Activated CD8-positive, alpha-beta T cell treated with anti-CD3 and anti-CD28 coated beads, Interleukin-2, amount 10 ng/mL, durations not matched to agents 7 days and 5 days (primary cell): ENCODE measurements at regions not wholly inside any gene's neighbourhood (a gene's known extent, or its start where the extent isn't known, plus 50 kb on each side); places are given as distances from the start of the nearest gene placed in this dataset.
"Not testable (repeated sequence)": the region's sequence is repeated elsewhere in the genome, so short reads cannot be mapped to it uniquely, and the experiment has no call there.

ENCODE experiments used
- ATAC-seq: fragments of 150-1000 bp; cut with Tn5 transposase; one replicate; pipeline ENCODE4 v1.10.0; 2021; ENCODE audit warnings: moderate library complexity
- CTCF ChIA-PET: fragments of 350-600 bp; sonication (Branson Sonifier 250); formaldehyde crosslinking; loops from one replicate; lab custom pipeline; 2021; ENCODE audit warnings: antibody characterized with exemption; lab: Charles Lee
- POLR2A ChIA-PET: fragments of 350-600 bp; sonication (Branson Sonifier 250); formaldehyde crosslinking; loops from one replicate; lab custom pipeline; 2021; ENCODE audit warnings: antibody characterized with exemption; lab: Charles Lee
- DNase-seq: peaks from one replicate; pipeline ENCODE4 v3.0.0-alpha.2; 2020
- H3K27ac Mint-ChIP-seq: one replicate; pipeline ENCODE4 v1.8.0; 2021; ENCODE audit warnings: mild to moderate bottlenecking, mixed read lengths
- H3K27me3 Mint-ChIP-seq: one replicate; pipeline ENCODE4 v1.8.0; 2021; ENCODE audit warnings: low read depth, mixed read lengths
- H3K36me3 Mint-ChIP-seq: one replicate; pipeline ENCODE4 v1.8.0; 2021; ENCODE audit warnings: low read depth, mixed read lengths
- H3K4me1 Mint-ChIP-seq: one replicate; pipeline ENCODE4 v1.8.0; 2021; ENCODE audit warnings: low read depth, mixed read lengths
- H3K4me3 Mint-ChIP-seq: one replicate; pipeline ENCODE4 v1.8.0; 2021; ENCODE audit warnings: mild to moderate bottlenecking, mixed read lengths
- H3K9me3 Mint-ChIP-seq: one replicate; pipeline ENCODE4 v1.8.0; 2022; ENCODE audit warnings: mixed read lengths; ENCODE audit not compliant: insufficient read depth

GRCh38 chrX:111041018-111041462, 55.0 kb upstream of the PAK3 start:
- DNase-seq = no peak

DNA sequence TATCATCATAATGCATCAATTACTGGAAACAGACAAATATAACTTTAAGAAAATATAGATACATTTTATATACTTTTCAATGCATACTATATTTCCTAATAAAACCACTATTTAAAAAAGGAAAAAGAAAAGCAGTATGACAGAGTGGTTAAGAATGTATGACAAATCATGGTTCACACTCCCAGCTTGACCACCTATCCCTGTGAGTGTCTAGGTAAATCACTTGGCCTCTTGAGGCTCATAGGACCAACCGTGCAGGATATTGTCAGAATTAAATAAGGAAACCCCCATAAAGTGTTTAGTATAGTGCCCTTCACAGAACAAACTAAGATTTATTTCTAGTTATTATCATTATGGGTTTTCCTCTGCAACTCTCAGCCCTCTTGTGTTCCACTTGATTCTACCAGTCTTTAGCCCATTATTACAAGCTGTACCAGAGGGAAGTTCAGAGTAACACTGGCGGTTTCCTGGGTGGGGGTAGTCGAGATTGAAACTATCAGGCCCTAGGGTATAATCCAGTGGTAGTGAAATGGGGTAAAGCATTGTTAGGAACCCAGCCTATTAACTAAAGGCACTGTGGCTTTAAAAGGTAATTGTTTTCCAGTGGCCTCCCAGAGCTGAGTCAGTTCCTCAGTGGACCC, 55.5 kb upstream of the PAK3 start:
- Mint-ChIP-seq H3K4me1 (peaks cover 2% of the 10 kb centered on the region), H3K27me3 (no peaks in the 10 kb centered on the region), H3K9me3 (no peaks in the 10 kb centered on the region), H3K27ac (no peak overlapping the region), H3K36me3 (no peaks in the 10 kb centered on the region), H3K4me3 (no peak overlapping the region)
- ATAC-seq = no peak
- DNase-seq = no peak
- CTCF ChIA-PET = no interaction called here
- POLR2A ChIA-PET = no interaction called here

More at GRCh38 chrX:111041018-111041462, 55.0 kb upstream of the PAK3 start:
- no peaks in the 10 kb centered on the region for H3K36me3 Mint-ChIP-seq
- CTCF ChIA-PET = no interaction called here
- no peak for ATAC-seq
- POLR2A ChIA-PET = no interaction called here
- no peaks in the 10 kb centered on the region for H3K9me3 Mint-ChIP-seq
- peaks cover 2% of the 10 kb centered on the region for H3K4me1 Mint-ChIP-seq
- no peaks in the 10 kb centered on the region for H3K27me3 Mint-ChIP-seq
- H3K4me3 Mint-ChIP-seq = no peak overlapping the region
- H3K27ac Mint-ChIP-seq = no peak overlapping the region

DNA sequence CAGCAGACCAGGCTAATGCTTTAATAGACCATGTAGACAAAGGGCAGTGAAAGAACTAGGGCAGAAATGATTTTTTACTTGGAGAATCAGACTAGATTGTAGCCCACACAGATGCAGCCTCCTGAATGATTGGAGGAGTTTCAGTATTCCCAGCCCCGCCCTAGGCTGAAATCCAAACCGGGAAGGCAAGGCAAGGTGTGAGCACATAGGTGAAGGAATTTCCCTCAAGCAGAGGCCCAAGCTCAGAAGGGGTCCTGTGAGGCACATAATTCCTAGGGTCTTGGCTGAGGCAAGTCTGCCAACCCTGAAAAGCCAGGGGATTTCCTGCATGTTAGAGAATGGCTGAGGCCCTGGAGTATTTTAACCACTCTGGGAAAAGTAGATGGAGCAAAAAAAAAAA, 56.4 kb upstream of the PAK3 start:
- ATAC-seq = no peak
- Mint-ChIP-seq H3K4me3 (no peak overlapping the region), H3K36me3 (no peaks in the 10 kb centered on the region), H3K27ac (no peak overlapping the region), H3K9me3 (no peaks in the 10 kb centered on the region), H3K4me1 (peaks cover 2% of the 10 kb centered on the region), H3K27me3 (no peaks in the 10 kb centered on the region)
- ChIA-PET CTCF (no interaction called here), POLR2A (no interaction called here)
- DNase-seq = no peak

- Mint-ChIP-seq H3K4me3 (no peak overlapping the region), H3K27ac (no peak overlapping the region), H3K27me3 (no peaks in the 10 kb centered on the region), H3K36me3 (no peaks in the 10 kb centered on the region), H3K9me3 (no peaks in the 10 kb centered on the region), H3K4me1 (peaks cover 2% of the 10 kb centered on the region)
- ChIA-PET CTCF (no interaction called here), POLR2A (no interaction called here)
- DNase-seq = no peak
- ATAC-seq = no peak
Measured at GRCh38 chrX:111035991-111036390, 60.0 kb upstream of the PAK3 start.

GRCh38 chrX:111035256-111035655, 60.7 kb upstream of the PAK3 start:
- no peak overlapping the region for H3K4me3 Mint-ChIP-seq
- no peak for DNase-seq
- H3K36me3 Mint-ChIP-seq = no peaks in the 10 kb centered on the region
- ATAC-seq = no peak
- POLR2A ChIA-PET = no interaction called here
- H3K27me3 Mint-ChIP-seq = no peaks in the 10 kb centered on the region
- CTCF ChIA-PET = no interaction called here
- no peaks in the 10 kb centered on the region for H3K9me3 Mint-ChIP-seq
- H3K4me1 Mint-ChIP-seq = no peaks in the 10 kb centered on the region
- H3K27ac Mint-ChIP-seq = no peak overlapping the region

DNA sequence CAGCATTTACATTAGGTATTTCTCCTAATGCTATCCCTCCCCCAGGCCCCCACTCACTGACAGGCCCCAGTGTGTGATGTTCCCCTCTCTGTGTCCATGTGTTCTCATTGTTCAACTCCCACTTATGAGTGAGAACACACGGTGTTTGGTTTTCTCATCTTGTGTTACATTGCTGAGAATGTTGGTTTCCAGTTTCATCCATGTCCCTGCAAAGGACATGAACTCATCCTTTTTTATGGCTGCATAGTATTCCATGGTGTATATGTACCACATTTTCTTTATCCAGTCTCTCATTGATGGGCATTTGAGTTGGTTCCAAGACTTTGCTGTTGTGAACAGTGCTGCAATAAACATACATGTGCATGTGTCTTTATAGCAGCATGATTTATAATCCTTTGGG, 73.0 kb upstream of the PAK3 start:
- H3K9me3 Mint-ChIP-seq, DNase-seq, H3K27ac Mint-ChIP-seq, H3K4me1 Mint-ChIP-seq, POLR2A ChIA-PET, CTCF ChIA-PET, H3K27me3 Mint-ChIP-seq, H3K36me3 Mint-ChIP-seq, H3K4me3 Mint-ChIP-seq, ATAC-seq: not testable (repeated sequence)

GRCh38 chrX:111020283-111020682, 75.7 kb upstream of the PAK3 start:
- ATAC-seq = no peak
- H3K27me3 Mint-ChIP-seq = no peaks in the 10 kb centered on the region
- CTCF ChIA-PET = no interaction called here

GRCh38 chrX:111013778-111014455, 82.1 kb upstream of the PAK3 start:
- Mint-ChIP-seq H3K27ac (no peak overlapping the region), H3K4me1 (no peaks in the 10 kb centered on the region), H3K36me3 (no peaks in the 10 kb centered on the region), H3K27me3 (no peaks in the 10 kb centered on the region), H3K9me3 (no peaks in the 10 kb centered on the region), H3K4me3 (no peak overlapping the region)
- ATAC-seq (no peak), DNase-seq (no peak)
- ChIA-PET CTCF (no interaction called here), POLR2A (no interaction called here)

More at GRCh38 chrX:111020283-111020682, 75.7 kb upstream of the PAK3 start:
- H3K4me1 Mint-ChIP-seq = no peaks in the 10 kb centered on the region
- POLR2A ChIA-PET = no interaction called here
- H3K9me3 Mint-ChIP-seq = no peaks in the 10 kb centered on the region
- no peaks in the 10 kb centered on the region for H3K36me3 Mint-ChIP-seq
- no peak overlapping the region for H3K4me3 Mint-ChIP-seq
- no peak for DNase-seq
- no peak overlapping the region for H3K27ac Mint-ChIP-seq

- H3K4me1 Mint-ChIP-seq = no peaks in the 10 kb centered on the region
- CTCF ChIA-PET = no interaction called here
- no peaks in the 10 kb centered on the region for H3K9me3 Mint-ChIP-seq
- H3K27me3 Mint-ChIP-seq = no peaks in the 10 kb centered on the region
- H3K36me3 Mint-ChIP-seq = no peaks in the 10 kb centered on the region
- POLR2A ChIA-PET = no interaction called here
- DNase-seq (no peak), ATAC-seq (no peak)
- H3K27ac Mint-ChIP-seq = no peak overlapping the region
- H3K4me3 Mint-ChIP-seq = no peak overlapping the region
Measured at GRCh38 chrX:111010111-111010510, 85.9 kb upstream of the PAK3 start.

- ChIA-PET CTCF (no interaction called here), POLR2A (no interaction called here)
- no peak overlapping the region for H3K4me3 Mint-ChIP-seq
- no peak overlapping the region for H3K27ac Mint-ChIP-seq
- ATAC-seq (no peak), DNase-seq (no peak)
- H3K9me3 Mint-ChIP-seq = no peaks in the 10 kb centered on the region
- no peaks in the 10 kb centered on the region for H3K36me3 Mint-ChIP-seq
- no peaks in the 10 kb centered on the region for H3K27me3 Mint-ChIP-seq
- H3K4me1 Mint-ChIP-seq = no peaks in the 10 kb centered on the region
Measured at GRCh38 chrX:111009256-111009655, 86.7 kb upstream of the PAK3 start.

DNA sequence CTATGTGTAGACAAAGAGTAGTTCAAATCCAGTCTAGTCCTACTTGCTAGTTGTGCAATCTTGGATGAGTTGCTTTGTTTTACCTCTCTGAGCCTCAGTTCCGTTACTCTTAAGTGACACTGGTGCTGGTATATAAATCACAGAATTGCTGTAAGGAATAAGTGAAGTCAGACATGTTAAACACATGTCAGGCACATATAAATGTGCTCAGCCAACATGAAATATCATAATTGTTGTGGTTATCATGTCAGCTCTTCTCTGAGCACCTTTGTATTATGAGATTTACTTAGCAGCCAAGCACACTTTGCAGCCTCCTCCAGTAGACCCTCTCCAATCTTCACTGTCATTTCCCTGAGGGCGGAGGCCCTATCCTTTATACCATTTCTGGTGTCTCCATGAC, 87.9 kb upstream of the PAK3 start:
- Mint-ChIP-seq H3K27ac (no peak overlapping the region), H3K4me3 (no peak overlapping the region), H3K27me3 (no peaks in the 10 kb centered on the region), H3K9me3 (no peaks in the 10 kb centered on the region), H3K4me1 (no peaks in the 10 kb centered on the region), H3K36me3 (no peaks in the 10 kb centered on the region)
- DNase-seq = no peak
- no peak for ATAC-seq
- POLR2A ChIA-PET = no interaction called here
- CTCF ChIA-PET = no interaction called here

DNA sequence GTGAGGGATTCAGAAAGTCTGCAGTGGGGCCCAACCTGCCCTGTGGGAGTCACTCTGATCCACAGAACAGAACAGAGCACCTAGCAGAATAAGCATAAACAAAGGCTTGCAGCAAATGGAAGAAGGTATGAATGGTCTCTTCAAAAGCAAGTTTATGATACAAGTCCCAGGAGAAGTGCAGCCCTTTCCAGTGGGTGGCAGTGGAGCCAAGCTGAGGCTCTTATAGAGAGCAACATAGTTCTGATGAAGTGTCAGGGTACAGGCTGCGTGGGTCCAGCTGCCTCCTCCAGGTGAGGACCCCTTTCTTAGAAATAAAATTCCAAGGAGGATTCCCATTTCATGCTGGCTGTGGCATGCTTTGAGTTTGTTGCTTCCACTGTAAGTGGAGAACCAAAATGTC, 88.8 kb upstream of the PAK3 start:
- H3K4me3 Mint-ChIP-seq = no peak overlapping the region

More for the DNA sequence above, 88.8 kb upstream of the PAK3 start:
- Mint-ChIP-seq H3K27me3 (no peaks in the 10 kb centered on the region), H3K4me1 (no peaks in the 10 kb centered on the region), H3K9me3 (no peaks in the 10 kb centered on the region), H3K36me3 (no peaks in the 10 kb centered on the region), H3K27ac (no peak overlapping the region)
- ChIA-PET POLR2A (no interaction called here), CTCF (no interaction called here)
- no peak for DNase-seq
- no peak for ATAC-seq
